ENCODE measurements at regions not wholly inside any gene's neighbourhood (a gene's known extent, or its start where the extent isn't known, plus 50 kb on each side); places are given as distances from the start of the nearest gene placed in this dataset.

DNA sequence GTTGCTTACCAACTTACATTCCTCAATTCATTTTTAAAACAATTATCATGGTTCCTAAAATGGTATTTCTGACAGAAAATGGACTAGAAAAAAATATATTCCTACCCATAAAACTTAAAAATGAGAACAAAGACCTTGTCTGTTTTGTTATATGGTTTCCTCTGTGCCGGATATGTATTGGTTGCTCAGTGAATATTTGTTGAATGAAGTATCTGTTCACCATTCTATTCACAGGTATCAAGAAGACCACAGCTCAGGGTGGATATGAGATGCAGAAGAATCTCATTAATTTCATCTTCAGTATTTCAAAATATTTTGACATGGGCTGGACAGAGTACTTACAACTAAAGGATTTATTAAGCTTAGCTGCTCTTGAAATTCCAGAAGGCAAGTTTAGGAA, 58.1 kb downstream of the TUSC7 start:
- Histone ChIP-seq H3K27ac (ENCODE audit: low read depth in 1 of 2, low read length in 1 of 2) (no peak overlapping the region), H3K4me1 (ENCODE audit: control insufficient read depth in 5 of 5, insufficient read depth in 5 of 5, low read length in 5 of 5) (no peaks in the 10 kb centered on the region), H3K9me3 (ENCODE audit: control insufficient read depth in 4 of 4, insufficient read depth in 3 of 4, low read length in 3 of 4) (no peaks in the 10 kb centered on the region), H3K36me3 (ENCODE audit: control insufficient read depth in 4 of 4, insufficient read depth in 4 of 4, low read length in 4 of 4) (no peaks in the 10 kb centered on the region), H3K9ac (ENCODE audit: insufficient read depth in 1 of 2, low read length in 2 of 2) (no peak overlapping the region), H3K4me3 (no peak overlapping the region), H3K27me3 (ENCODE audit: control insufficient read depth in 3 of 3, insufficient read depth in 3 of 3, low read length in 2 of 3) (no peaks in the 10 kb centered on the region)
- no peak for TF ChIP-seq CTCF (IDR thresholded peaks at IDR 0.05; ENCODE audit: control extremely low read depth, extremely low read depth)
- WGBS, 2 donors: 71 to 78% methylated on average over 1 of the region's 1 CpG
- DNase-seq: no peak
- ATAC-seq (ENCODE audit: insufficient read depth, low FRiP score): no peak

GRCh38 chr3:116770815-116771450, 61.4 kb downstream of the TUSC7 start:
- H3K36me3 ChIP-seq (ENCODE audit: control insufficient read depth in 4 of 4, insufficient read depth in 4 of 4, low read length in 4 of 4): no peaks in the 10 kb centered on the region
- WGBS, 2 donors: 2 to 3% methylated on average over 7 of the region's 7 CpGs

DNA sequence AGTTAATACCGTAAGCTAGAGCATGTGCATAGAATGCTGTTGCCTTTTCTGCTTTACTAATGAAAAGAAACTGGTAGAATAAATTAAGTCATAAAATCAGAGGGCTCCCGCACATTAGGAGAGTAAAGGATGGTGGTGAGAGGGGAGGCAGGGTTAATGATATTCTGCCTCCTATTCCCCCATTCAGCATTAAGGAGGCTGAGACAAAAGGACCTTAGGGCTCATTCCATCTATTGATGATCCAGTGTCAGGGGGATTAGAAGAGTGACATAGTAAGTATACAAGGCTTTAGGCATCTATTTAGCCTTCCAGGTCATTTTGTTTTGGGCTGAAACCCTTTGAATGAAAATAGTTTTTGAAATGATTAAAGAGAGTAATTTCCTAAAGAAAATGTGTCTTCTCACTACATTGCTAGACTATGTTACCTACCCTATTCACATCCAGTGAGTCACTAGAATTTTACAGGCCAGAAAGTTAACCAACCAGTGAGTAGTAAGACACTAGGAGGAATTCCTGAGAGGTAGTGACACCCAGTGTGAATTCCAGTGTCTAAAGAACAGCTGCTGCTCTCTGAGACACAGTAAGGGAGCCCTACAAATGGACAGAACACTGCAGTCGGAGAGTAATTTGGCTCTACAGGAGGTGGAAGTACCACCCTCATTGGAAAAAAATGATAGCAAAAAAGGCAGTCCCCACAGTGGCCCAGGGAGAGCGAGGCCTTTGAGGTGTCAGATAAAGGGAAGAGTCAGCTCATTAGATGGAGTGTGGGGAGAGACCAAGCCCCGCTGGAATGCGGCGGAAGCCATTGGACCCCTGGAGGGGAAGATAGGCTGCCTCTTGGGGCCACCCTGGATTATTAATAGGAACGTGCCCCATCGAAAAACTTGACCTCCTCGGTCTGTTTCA, 67.6 kb downstream of the TUSC7 start:
- Histone ChIP-seq H3K36me3 (ENCODE audit: control insufficient read depth in 4 of 4, insufficient read depth in 4 of 4, low read length in 4 of 4) (no peaks in the 10 kb centered on the region), H3K9me3 (ENCODE audit: control insufficient read depth in 4 of 4, insufficient read depth in 3 of 4, low read length in 3 of 4) (no peaks in the 10 kb centered on the region), H3K9ac (ENCODE audit: insufficient read depth in 1 of 2, low read length in 2 of 2) (no peak overlapping the region), H3K27ac (ENCODE audit: low read depth in 1 of 2, low read length in 1 of 2) (no peak overlapping the region), H3K4me1 (ENCODE audit: control insufficient read depth in 5 of 5, insufficient read depth in 5 of 5, low read length in 5 of 5) (peaks cover 0 to 7% (median 0%) of the 10 kb centered on the region in 5 donors), H3K27me3 (ENCODE audit: control insufficient read depth in 3 of 3, insufficient read depth in 3 of 3, low read length in 2 of 3) (no peaks in the 10 kb centered on the region), H3K4me3 (no peak overlapping the region)
- no peak for TF ChIP-seq CTCF (IDR thresholded peaks at IDR 0.05; ENCODE audit: control extremely low read depth, extremely low read depth)
- no peak for ATAC-seq (ENCODE audit: insufficient read depth, low FRiP score)
- DNase-seq: peak in 1 of 3 donors; percentile 6
- 74 to 76% methylated on average over 10 of the region's 10 CpGs for WGBS, 2 donors

More at GRCh38 chr3:116770815-116771450, 61.4 kb downstream of the TUSC7 start:
- TF ChIP-seq CTCF (IDR thresholded peaks at IDR 0.05; ENCODE audit: control extremely low read depth, extremely low read depth): peak; percentile 84
- no peaks in the 10 kb centered on the region for H3K9me3 ChIP-seq (ENCODE audit: control insufficient read depth in 4 of 4, insufficient read depth in 3 of 4, low read length in 3 of 4)
- H3K27ac ChIP-seq (ENCODE audit: low read depth in 1 of 2, low read length in 1 of 2): no peak overlapping the region
- peak; percentile 69 for ATAC-seq (ENCODE audit: insufficient read depth, low FRiP score)
- peak; percentile 83 to 93 (median 92) for DNase-seq
- H3K27me3 ChIP-seq (ENCODE audit: control insufficient read depth in 3 of 3, insufficient read depth in 3 of 3, low read length in 2 of 3): no peaks in the 10 kb centered on the region
- no peak overlapping the region for H3K4me3 ChIP-seq
- no peaks in the 10 kb centered on the region for H3K4me1 ChIP-seq (ENCODE audit: control insufficient read depth in 5 of 5, insufficient read depth in 5 of 5, low read length in 5 of 5)
- H3K9ac ChIP-seq (ENCODE audit: insufficient read depth in 1 of 2, low read length in 2 of 2): no peak overlapping the region
